Endothelial cell (in vitro differentiated cells): ENCODE measurements at regions not wholly inside any gene's neighbourhood (a gene's known extent, or its start where the extent isn't known, plus 50 kb on each side); places are given as distances from the start of the nearest gene placed in this dataset.

Experiments
- DNase-seq: peaks from one replicate; pipeline ENCODE4 v3.0.0; 2021; ENCODE audit warnings: low spot score
- H3K27ac Mint-ChIP-seq: one replicate; pipeline ENCODE4 v1.8.0; 2021; ENCODE audit warnings: mixed read lengths, inconsistent platforms; ENCODE audit not compliant: unreplicated experiment
- H3K27me3 Mint-ChIP-seq: one replicate; pipeline ENCODE4 v1.8.0; 2021; ENCODE audit warnings: mild to moderate bottlenecking, moderate library complexity, mixed read lengths, inconsistent platforms; ENCODE audit not compliant: unreplicated experiment
- H3K36me3 Mint-ChIP-seq: one replicate; pipeline ENCODE4 v1.8.0; 2021; ENCODE audit warnings: mild to moderate bottlenecking, low read depth, mixed read lengths, inconsistent platforms; ENCODE audit not compliant: unreplicated experiment
- H3K4me1 Mint-ChIP-seq: one replicate; pipeline ENCODE4 v1.8.0; 2021; ENCODE audit warnings: mild to moderate bottlenecking, mixed read lengths, inconsistent platforms; ENCODE audit not compliant: unreplicated experiment
- H3K4me3 Mint-ChIP-seq: one replicate; pipeline ENCODE4 v1.8.0; 2021; ENCODE audit warnings: mild to moderate bottlenecking, mixed read lengths, inconsistent platforms; ENCODE audit not compliant: unreplicated experiment
- H3K9me3 Mint-ChIP-seq: one replicate; pipeline ENCODE4 v1.8.0; 2021; ENCODE audit warnings: mixed read lengths, inconsistent platforms; ENCODE audit not compliant: unreplicated experiment
- TF ChIP-seq, protein P1 (sequence below): fragments of 200-600 bp; sonication (generic); IDR thresholded peaks from one replicate; pipeline ENCODE4 v1.5.0; 2021; ENCODE audit warnings: antibody characterized with exemption; ENCODE audit not compliant: unreplicated experiment

DNA sequence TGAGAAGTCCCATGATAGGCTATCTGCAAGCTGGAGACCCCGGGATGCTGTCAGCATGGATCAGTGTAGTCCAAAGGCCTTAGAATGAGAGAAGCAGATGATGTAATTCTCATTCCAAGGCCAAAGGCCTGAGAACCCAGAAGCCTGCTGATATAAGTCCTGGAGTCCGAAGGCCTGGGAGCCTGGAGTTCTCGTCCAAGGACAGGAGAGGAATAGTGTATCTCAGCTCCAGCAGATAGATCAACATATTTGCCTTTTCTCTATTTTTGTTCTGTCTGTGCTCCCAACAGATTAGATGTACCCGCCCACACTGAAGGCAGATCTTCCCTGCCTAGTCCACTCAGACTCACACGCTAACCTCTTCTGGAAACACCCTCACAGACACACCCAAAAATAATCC lies 454.9 kb upstream of the CHAC2 start:
- Mint-ChIP-seq H3K9me3 (no peaks in the 10 kb centered on the region), H3K27ac (no peak overlapping the region), H3K36me3 (no peaks in the 10 kb centered on the region), H3K4me1 (no peaks in the 10 kb centered on the region), H3K27me3 (peaks cover 1% of the 10 kb centered on the region), H3K4me3 (no peak overlapping the region)
- DNase-seq: no peak
- TF ChIP-seq, protein P1, sequence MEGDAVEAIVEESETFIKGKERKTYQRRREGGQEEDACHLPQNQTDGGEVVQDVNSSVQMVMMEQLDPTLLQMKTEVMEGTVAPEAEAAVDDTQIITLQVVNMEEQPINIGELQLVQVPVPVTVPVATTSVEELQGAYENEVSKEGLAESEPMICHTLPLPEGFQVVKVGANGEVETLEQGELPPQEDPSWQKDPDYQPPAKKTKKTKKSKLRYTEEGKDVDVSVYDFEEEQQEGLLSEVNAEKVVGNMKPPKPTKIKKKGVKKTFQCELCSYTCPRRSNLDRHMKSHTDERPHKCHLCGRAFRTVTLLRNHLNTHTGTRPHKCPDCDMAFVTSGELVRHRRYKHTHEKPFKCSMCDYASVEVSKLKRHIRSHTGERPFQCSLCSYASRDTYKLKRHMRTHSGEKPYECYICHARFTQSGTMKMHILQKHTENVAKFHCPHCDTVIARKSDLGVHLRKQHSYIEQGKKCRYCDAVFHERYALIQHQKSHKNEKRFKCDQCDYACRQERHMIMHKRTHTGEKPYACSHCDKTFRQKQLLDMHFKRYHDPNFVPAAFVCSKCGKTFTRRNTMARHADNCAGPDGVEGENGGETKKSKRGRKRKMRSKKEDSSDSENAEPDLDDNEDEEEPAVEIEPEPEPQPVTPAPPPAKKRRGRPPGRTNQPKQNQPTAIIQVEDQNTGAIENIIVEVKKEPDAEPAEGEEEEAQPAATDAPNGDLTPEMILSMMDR: no peak

DNA sequence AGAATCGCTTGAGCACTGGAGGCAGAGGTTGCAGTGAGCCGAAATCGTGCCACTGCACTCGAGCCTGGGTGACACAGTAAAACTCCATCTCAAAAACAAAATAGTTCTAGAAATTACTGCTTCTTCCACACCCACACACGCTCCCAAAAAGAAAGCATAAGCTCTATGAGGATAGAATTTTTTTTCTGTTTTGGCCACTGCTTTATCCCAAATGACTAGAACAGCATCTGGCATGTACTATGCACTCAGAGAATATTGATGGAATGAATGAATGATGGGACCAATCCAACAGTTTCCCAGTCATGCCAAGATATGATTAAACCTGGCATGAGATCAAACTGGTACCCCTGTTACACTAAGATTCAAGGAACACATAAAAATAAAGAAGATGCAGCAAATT lies 455.4 kb upstream of the CHAC2 start:
- H3K27me3 Mint-ChIP-seq: peaks cover 1% of the 10 kb centered on the region
- no peaks in the 10 kb centered on the region for H3K4me1 Mint-ChIP-seq
- H3K27ac Mint-ChIP-seq: no peak overlapping the region
- H3K4me3 Mint-ChIP-seq: no peak overlapping the region
- H3K36me3 Mint-ChIP-seq: no peaks in the 10 kb centered on the region
- DNase-seq: no peak
- no peaks in the 10 kb centered on the region for H3K9me3 Mint-ChIP-seq
- TF ChIP-seq, protein P1: no peak

DNA sequence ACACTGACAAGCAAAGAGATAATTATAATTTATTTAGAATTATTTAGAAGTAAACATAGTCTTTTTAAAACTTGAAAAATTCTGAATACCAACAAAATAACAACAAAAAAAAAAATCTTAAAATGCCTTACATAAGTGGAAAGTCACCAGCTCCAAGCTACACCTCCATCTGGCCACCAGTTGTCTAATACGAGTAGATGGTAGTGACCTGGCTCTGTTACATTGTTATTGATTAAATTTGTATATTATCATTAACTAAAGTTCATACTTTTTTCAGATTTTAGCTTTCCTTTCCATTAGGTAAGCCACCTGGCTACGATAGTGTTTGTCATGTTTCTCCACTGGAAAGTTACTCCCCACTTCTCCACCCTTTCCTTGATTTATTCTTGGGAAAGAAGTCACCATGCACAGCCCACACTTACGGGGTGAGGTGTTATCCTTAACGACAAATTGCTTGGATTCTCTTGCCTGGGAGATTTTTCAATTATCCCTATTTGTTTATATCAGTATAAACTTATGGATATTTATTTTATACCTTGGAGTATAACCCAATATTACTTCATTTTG lies 464.5 kb upstream of the CHAC2 start:
- no peaks in the 10 kb centered on the region for H3K27me3 Mint-ChIP-seq
- no peaks in the 10 kb centered on the region for H3K4me1 Mint-ChIP-seq
- H3K36me3 Mint-ChIP-seq: no peaks in the 10 kb centered on the region
- DNase-seq: no peak
- H3K9me3 Mint-ChIP-seq: no peaks in the 10 kb centered on the region
- no peak overlapping the region for H3K4me3 Mint-ChIP-seq
- no peak overlapping the region for H3K27ac Mint-ChIP-seq
- TF ChIP-seq, protein P1: no peak

- no peaks in the 10 kb centered on the region for H3K36me3 Mint-ChIP-seq
- TF ChIP-seq, protein P1: no peak
- H3K27me3 Mint-ChIP-seq: no peaks in the 10 kb centered on the region
- H3K27ac Mint-ChIP-seq: no peak overlapping the region
- DNase-seq: no peak
- no peak overlapping the region for H3K4me3 Mint-ChIP-seq
- no peaks in the 10 kb centered on the region for H3K9me3 Mint-ChIP-seq
- H3K4me1 Mint-ChIP-seq: peaks cover 2% of the 10 kb centered on the region
Observed at GRCh38 chr2:53302455-53302854, 465.1 kb upstream of the CHAC2 start.

DNA sequence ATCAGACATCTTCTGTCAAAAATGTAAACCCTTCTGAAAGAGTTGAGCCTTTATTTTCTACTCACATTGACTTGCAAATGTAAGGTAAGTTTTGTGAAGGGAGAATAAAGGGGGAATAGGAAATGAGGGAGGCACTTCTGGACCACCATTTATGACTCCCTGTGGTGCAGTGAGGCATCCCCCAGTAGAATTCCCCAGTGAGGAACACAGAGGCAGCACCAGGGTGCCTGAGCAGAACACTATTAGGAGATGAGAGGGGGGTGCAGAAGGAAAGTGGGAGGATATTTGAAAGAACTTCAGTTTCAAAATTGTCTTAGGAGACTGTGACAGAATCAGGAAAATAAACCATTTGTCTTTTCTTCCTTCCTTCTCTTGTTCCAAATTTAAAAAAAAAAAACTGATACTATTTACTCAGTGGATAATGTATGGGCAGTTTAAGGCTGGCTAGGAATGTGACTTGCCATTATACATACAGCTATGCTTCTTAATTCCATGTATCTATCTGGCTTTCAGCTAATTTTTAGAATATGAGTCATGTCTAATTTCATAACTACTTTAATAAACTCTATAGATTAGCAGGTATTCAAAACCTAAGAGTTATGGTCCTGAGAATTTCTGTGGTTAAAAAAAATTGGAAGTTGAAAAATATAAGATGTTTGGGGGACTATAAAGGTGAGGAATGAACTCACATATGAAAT lies 478.1 kb upstream of the CHAC2 start:
- DNase-seq: no peak
- Mint-ChIP-seq H3K9me3 (no peaks in the 10 kb centered on the region), H3K27ac (no peak overlapping the region), H3K27me3 (no peaks in the 10 kb centered on the region), H3K4me1 (peaks cover 5% of the 10 kb centered on the region), H3K36me3 (no peaks in the 10 kb centered on the region), H3K4me3 (no peak overlapping the region)
- TF ChIP-seq, protein P1: no peak
